Psoas muscle (tissue), 7 donors: ENCODE measurements at regions not wholly inside any gene's neighbourhood (a gene's known extent, or its start where the extent isn't known, plus 50 kb on each side); places are given as distances from the start of the nearest gene placed in this dataset.

Experiments
- ATAC-seq, 4 donors: fragments of 200-7000 bp; cut with Tn5 transposase; one replicate each; pipeline ENCODE4 v1.9.1; 2020; ENCODE audit warnings: moderate library complexity in 3 of 4, mild to moderate bottlenecking in 2 of 4
- DNase-seq, 2 donors: peaks; one replicate each; pipeline ENCODE4 v3.0.0-alpha.2; 2020
- H3K27ac ChIP-seq: fragments of 200-600 bp; one replicate; pipeline ENCODE4 v1.8.0; 2022
- H3K27me3 ChIP-seq, 3 donors: fragments of 200-600 bp in 1 of 3; one replicate each; pipeline versions ENCODE4 v1.6.1 to v1.8.0; 2013 to 2022; ENCODE audit warnings: low read length in 2 of 3, mild to moderate bottlenecking in 2 of 3, moderate library complexity in 1 of 3; ENCODE audit not compliant: insufficient read depth in 3 of 3
- H3K36me3 ChIP-seq, 2 donors: fragments of 200-600 bp in 1 of 2; one replicate each; pipeline versions ENCODE4 v1.6.1 to v1.8.0; 2013 to 2022; ENCODE audit warnings: low read depth in 1 of 2, mild to moderate bottlenecking in 1 of 2, moderate library complexity in 1 of 2; ENCODE audit not compliant: insufficient read depth in 1 of 2
- H3K4me1 ChIP-seq: fragments of 200-600 bp; one replicate; pipeline ENCODE4 v1.8.0; 2022
- H3K4me3 ChIP-seq: fragments of 200-600 bp; one replicate; pipeline ENCODE4 v1.8.0; 2022; ENCODE audit warnings: mild to moderate bottlenecking
- H3K9me3 ChIP-seq: fragments of 200-600 bp; one replicate; pipeline ENCODE4 v1.8.0; 2022
- CTCF ChIP-seq: fragments of 200-600 bp; IDR thresholded peaks from one replicate; pipeline ENCODE4 v1.8.0; 2022; ENCODE audit warnings: antibody characterized with exemption
- WGBS, 3 donors: extraction: QIAGEN DNeasy Blood & Tissue Kit; methylation state at CpG; one replicate each; pipeline versions ENCODE4 v1.1.6 to v1.1.7; 2013; 5-methylcytosine and 5-hydroxymethylcytosine counted together
- intact Hi-C, 2 donors: fragments of 100-400 bp; cut with DNase I; formaldehyde crosslinking; loops; one replicate each; pipeline versions ENCODE4 v1.11.0 to v1.14.2; 2022
- donor health status: healthy with polysubstance abuse.
- donor health status: DM: no; HTN: no; CAD: no; lungs with moderate emphysema.
- donor health status: Bipolar disorder and iron deficiency.
- donor health status: healthy.
- donor health status: DM: yes; HTN: yes; CAD: no.
- donor health status: DM: no; HTN: no; CAD: no.
- donor health status: DM: yes; HTN: yes; CAD: no.

- H3K4me3 ChIP-seq = no peak overlapping the region
- no peaks in the 10 kb centered on the region for H3K36me3 ChIP-seq
- H3K4me1 ChIP-seq = no peaks in the 10 kb centered on the region
- WGBS, 3 donors = 56 to 59% (median 58%) methylated on average over 2 of the region's 2 CpGs
- no peak for DNase-seq
- no peaks in the 10 kb centered on the region for H3K9me3 ChIP-seq
- no peaks in the 10 kb centered on the region for H3K27me3 ChIP-seq
- no peak for ATAC-seq
- intact Hi-C loops = no loop called here
- no peak for TF ChIP-seq CTCF
- no peak overlapping the region for H3K27ac ChIP-seq
Measured at GRCh38 chr16:26688105-26688504, 378.6 kb upstream of the C16orf82 start.

- no peak for ATAC-seq
- Histone ChIP-seq H3K36me3 (no peaks in the 10 kb centered on the region), H3K4me3 (no peak overlapping the region), H3K27ac (no peak overlapping the region), H3K27me3 (no peaks in the 10 kb centered on the region), H3K9me3 (no peaks in the 10 kb centered on the region), H3K4me1 (no peaks in the 10 kb centered on the region)
- no peak for TF ChIP-seq CTCF
- 63 to 65% (median 64%) methylated on average over 7 of the region's 7 CpGs for WGBS, 3 donors
- DNase-seq = no peak
- intact Hi-C loops = no loop called here
Measured at GRCh38 chr16:26688699-26689098, 378.0 kb upstream of the C16orf82 start.

- no peak for TF ChIP-seq CTCF
- Histone ChIP-seq H3K36me3 (no peaks in the 10 kb centered on the region), H3K4me3 (no peak overlapping the region), H3K27ac (no peak overlapping the region), H3K9me3 (no peaks in the 10 kb centered on the region), H3K4me1 (no peaks in the 10 kb centered on the region), H3K27me3 (no peaks in the 10 kb centered on the region)
- intact Hi-C loops = no loop called here
- DNase-seq (no peak), ATAC-seq (no peak)
- WGBS, 3 donors = 71 to 77% (median 74%) methylated on average over 1 of the region's 1 CpG
Measured at GRCh38 chr16:26692658-26693057, 374.1 kb upstream of the C16orf82 start.

DNA sequence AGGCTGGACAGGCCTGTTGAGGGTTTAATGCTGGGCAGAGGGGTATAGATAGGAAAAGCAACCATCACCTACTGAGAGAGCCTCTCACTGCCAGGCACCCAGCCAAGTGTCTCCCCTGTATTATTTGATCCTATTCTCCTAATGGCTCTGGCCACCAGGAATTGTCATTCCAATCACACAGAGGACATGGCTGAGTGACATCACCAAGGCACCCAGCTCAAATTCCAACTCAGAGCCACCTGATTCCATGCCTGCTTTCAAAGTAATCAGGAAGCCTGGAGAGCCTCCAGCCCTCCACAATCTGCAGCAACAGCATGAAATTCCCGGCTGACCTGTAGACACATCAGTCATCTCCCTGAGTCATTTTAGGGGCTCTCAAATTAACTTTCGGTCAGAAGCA is 368.9 kb upstream of the C16orf82 start:
- WGBS, 3 donors = 63 to 70% (median 67%) methylated on average over 2 of the region's 2 CpGs
- ATAC-seq (no peak), DNase-seq (no peak)
- no peaks in the 10 kb centered on the region for H3K4me1 ChIP-seq
- TF ChIP-seq CTCF = no peak
- no peak overlapping the region for H3K27ac ChIP-seq
- no peaks in the 10 kb centered on the region for H3K36me3 ChIP-seq
- no peaks in the 10 kb centered on the region for H3K9me3 ChIP-seq
- no peak overlapping the region for H3K4me3 ChIP-seq
- no peaks in the 10 kb centered on the region for H3K27me3 ChIP-seq
- intact Hi-C loops = no loop called here

GRCh38 chr16:26700250-26700649 is 366.5 kb upstream of the C16orf82 start:
- TF ChIP-seq CTCF = no peak

More at GRCh38 chr16:26700250-26700649, 366.5 kb upstream of the C16orf82 start:
- no peak for DNase-seq
- Histone ChIP-seq H3K27me3 (no peaks in the 10 kb centered on the region), H3K36me3 (no peaks in the 10 kb centered on the region), H3K9me3 (no peaks in the 10 kb centered on the region), H3K4me3 (no peak overlapping the region), H3K27ac (no peak overlapping the region), H3K4me1 (no peaks in the 10 kb centered on the region)
- WGBS, 3 donors = 60 to 86% (median 64%) methylated on average over 1 of the region's 1 CpG
- intact Hi-C loops = no loop called here
- ATAC-seq = no peak
